ENCODE measurements at regions not wholly inside any gene's neighbourhood (a gene's known extent, or its start where the extent isn't known, plus 50 kb on each side); places are given as distances from the start of the nearest gene placed in this dataset.

DNA sequence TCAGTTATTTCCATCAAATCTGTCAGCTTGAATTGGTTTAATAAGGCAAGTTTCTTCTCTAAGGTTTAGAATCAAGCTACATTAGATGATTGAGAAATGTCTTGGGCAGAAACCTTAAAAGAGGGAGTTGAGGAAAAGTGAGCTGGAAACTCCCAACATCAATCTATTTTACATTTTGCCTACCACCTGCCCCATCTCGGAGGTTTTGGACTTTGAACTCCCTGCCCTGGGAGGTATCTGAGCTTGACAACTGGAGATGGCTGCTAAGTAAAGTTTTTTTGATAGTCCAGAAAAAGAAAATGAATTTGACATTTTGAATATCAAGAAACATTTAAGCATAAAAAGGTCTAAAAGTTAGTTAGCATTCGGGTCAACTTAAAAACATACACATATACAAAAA is 234.2 kb downstream of the NFKBIZ start:
- Histone ChIP-seq H3K27me3 (ENCODE audit: control insufficient read depth in 4 of 4, insufficient read depth in 4 of 4, low read length in 3 of 4) (no peaks in the 10 kb centered on the region), H3K9me3 (ENCODE audit: control insufficient read depth in 4 of 4, low read length in 3 of 4) (no peaks in the 10 kb centered on the region), H3K4me3 (ENCODE audit: low read depth in 1 of 3, low read length in 3 of 3) (no peak overlapping the region), H3K9ac (ENCODE audit: low read depth in 1 of 2, low read length in 2 of 2) (no peak overlapping the region), H3K36me3 (ENCODE audit: control insufficient read depth in 4 of 4, insufficient read depth in 3 of 4, low read depth in 1 of 4, low read length in 3 of 4) (no peaks in the 10 kb centered on the region), H3K4me1 (ENCODE audit: control insufficient read depth in 4 of 4, insufficient read depth in 4 of 4, low read length in 3 of 4) (no peaks in the 10 kb centered on the region), H3K27ac (ENCODE audit: low read depth in 1 of 2, low read length in 2 of 2) (no peak overlapping the region)
- no peak for DNase-seq (ENCODE audit: low spot score)
- WGBS = 80% methylated on average over 2 of the region's 2 CpGs
- TF ChIP-seq YY1 (IDR thresholded peaks at IDR 0.05) = no peak

DNA sequence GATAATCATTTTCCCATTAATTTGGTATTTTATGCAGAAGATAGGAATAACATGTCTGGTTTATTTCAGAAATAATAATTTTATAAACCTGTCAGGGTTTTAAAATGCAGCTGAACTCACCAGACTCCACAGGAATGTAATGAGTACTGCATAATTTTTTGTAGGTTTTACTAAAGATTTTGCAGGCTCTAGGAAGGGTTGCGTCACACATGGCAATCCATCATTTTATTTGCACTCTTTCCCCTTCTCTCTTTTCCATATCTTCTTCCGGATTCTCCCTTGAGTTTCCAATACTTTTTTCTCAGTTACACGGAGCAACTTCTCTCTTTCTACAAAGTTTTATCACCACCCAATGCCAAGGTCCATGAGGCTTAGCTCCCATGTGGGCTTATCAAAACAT is 234.7 kb downstream of the NFKBIZ start:
- WGBS = 51% methylated on average over 3 of the region's 3 CpGs
- no peaks in the 10 kb centered on the region for H3K27me3 ChIP-seq (ENCODE audit: control insufficient read depth in 4 of 4, insufficient read depth in 4 of 4, low read length in 3 of 4)
- TF ChIP-seq, protein P1, sequence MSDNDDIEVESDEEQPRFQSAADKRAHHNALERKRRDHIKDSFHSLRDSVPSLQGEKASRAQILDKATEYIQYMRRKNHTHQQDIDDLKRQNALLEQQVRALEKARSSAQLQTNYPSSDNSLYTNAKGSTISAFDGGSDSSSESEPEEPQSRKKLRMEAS (IDR thresholded peaks at IDR 0.05) = no peak
- TF ChIP-seq RAD21 (IDR thresholded peaks at IDR 0.05) (no peak), FOXA2 (IDR thresholded peaks at IDR 0.05) (no peak), JUND (IDR thresholded peaks at IDR 0.05) (no peak), FOXA1 (IDR thresholded peaks at IDR 0.05) (no peak), YY1 (IDR thresholded peaks at IDR 0.05) (no peak), HNF4A (conservative IDR thresholded peaks at IDR 0.05) (no peak), RXRA (IDR thresholded peaks at IDR 0.05) (no peak), GABPA (IDR thresholded peaks at IDR 0.05 in 1 of 2, conservative IDR thresholded peaks at IDR 0.05 in 1 of 2) (no peak), TAF1 (conservative IDR thresholded peaks at IDR 0.05) (no peak), HNF4G (IDR thresholded peaks at IDR 0.05) (no peak), NR2F2 (IDR thresholded peaks at IDR 0.05) (no peak), SP1 (IDR thresholded peaks at IDR 0.05) (no peak), EGR1 (IDR thresholded peaks at IDR 0.05; ENCODE audit: low read depth in 2 of 2) (no peak)
- TF ChIP-seq, protein P2, sequence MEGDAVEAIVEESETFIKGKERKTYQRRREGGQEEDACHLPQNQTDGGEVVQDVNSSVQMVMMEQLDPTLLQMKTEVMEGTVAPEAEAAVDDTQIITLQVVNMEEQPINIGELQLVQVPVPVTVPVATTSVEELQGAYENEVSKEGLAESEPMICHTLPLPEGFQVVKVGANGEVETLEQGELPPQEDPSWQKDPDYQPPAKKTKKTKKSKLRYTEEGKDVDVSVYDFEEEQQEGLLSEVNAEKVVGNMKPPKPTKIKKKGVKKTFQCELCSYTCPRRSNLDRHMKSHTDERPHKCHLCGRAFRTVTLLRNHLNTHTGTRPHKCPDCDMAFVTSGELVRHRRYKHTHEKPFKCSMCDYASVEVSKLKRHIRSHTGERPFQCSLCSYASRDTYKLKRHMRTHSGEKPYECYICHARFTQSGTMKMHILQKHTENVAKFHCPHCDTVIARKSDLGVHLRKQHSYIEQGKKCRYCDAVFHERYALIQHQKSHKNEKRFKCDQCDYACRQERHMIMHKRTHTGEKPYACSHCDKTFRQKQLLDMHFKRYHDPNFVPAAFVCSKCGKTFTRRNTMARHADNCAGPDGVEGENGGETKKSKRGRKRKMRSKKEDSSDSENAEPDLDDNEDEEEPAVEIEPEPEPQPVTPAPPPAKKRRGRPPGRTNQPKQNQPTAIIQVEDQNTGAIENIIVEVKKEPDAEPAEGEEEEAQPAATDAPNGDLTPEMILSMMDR (IDR thresholded peaks at IDR 0.05; ENCODE audit: low read depth, low read length, missing input control) = no peak
- TF ChIP-seq, protein P3, sequence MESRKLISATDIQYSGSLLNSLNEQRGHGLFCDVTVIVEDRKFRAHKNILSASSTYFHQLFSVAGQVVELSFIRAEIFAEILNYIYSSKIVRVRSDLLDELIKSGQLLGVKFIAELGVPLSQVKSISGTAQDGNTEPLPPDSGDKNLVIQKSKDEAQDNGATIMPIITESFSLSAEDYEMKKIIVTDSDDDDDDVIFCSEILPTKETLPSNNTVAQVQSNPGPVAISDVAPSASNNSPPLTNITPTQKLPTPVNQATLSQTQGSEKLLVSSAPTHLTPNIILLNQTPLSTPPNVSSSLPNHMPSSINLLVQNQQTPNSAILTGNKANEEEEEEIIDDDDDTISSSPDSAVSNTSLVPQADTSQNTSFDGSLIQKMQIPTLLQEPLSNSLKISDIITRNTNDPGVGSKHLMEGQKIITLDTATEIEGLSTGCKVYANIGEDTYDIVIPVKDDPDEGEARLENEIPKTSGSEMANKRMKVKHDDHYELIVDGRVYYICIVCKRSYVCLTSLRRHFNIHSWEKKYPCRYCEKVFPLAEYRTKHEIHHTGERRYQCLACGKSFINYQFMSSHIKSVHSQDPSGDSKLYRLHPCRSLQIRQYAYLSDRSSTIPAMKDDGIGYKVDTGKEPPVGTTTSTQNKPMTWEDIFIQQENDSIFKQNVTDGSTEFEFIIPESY (IDR thresholded peaks at IDR 0.05) = no peak
- TF ChIP-seq, protein P4, sequence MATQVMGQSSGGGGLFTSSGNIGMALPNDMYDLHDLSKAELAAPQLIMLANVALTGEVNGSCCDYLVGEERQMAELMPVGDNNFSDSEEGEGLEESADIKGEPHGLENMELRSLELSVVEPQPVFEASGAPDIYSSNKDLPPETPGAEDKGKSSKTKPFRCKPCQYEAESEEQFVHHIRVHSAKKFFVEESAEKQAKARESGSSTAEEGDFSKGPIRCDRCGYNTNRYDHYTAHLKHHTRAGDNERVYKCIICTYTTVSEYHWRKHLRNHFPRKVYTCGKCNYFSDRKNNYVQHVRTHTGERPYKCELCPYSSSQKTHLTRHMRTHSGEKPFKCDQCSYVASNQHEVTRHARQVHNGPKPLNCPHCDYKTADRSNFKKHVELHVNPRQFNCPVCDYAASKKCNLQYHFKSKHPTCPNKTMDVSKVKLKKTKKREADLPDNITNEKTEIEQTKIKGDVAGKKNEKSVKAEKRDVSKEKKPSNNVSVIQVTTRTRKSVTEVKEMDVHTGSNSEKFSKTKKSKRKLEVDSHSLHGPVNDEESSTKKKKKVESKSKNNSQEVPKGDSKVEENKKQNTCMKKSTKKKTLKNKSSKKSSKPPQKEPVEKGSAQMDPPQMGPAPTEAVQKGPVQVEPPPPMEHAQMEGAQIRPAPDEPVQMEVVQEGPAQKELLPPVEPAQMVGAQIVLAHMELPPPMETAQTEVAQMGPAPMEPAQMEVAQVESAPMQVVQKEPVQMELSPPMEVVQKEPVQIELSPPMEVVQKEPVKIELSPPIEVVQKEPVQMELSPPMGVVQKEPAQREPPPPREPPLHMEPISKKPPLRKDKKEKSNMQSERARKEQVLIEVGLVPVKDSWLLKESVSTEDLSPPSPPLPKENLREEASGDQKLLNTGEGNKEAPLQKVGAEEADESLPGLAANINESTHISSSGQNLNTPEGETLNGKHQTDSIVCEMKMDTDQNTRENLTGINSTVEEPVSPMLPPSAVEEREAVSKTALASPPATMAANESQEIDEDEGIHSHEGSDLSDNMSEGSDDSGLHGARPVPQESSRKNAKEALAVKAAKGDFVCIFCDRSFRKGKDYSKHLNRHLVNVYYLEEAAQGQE (IDR thresholded peaks at IDR 0.05) = no peak
- TF ChIP-seq, protein P5, sequence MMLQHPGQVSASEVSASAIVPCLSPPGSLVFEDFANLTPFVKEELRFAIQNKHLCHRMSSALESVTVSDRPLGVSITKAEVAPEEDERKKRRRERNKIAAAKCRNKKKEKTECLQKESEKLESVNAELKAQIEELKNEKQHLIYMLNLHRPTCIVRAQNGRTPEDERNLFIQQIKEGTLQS (IDR thresholded peaks at IDR 0.05) = no peak

More for the DNA sequence above, 234.7 kb downstream of the NFKBIZ start:
- no peak for DNase-seq (ENCODE audit: low spot score)
- Histone ChIP-seq H3K4me1 (ENCODE audit: control insufficient read depth in 4 of 4, insufficient read depth in 4 of 4, low read length in 3 of 4) (no peaks in the 10 kb centered on the region), H3K36me3 (ENCODE audit: control insufficient read depth in 4 of 4, insufficient read depth in 3 of 4, low read depth in 1 of 4, low read length in 3 of 4) (no peaks in the 10 kb centered on the region), H3K27ac (ENCODE audit: low read depth in 1 of 2, low read length in 2 of 2) (no peak overlapping the region), H3K9ac (ENCODE audit: low read depth in 1 of 2, low read length in 2 of 2) (no peak overlapping the region), H3K4me3 (ENCODE audit: low read depth in 1 of 3, low read length in 3 of 3) (no peak overlapping the region), H3K9me3 (ENCODE audit: control insufficient read depth in 4 of 4, low read length in 3 of 4) (no peaks in the 10 kb centered on the region)
